ENCODE measurements at regions not wholly inside any gene's neighbourhood (a gene's known extent, or its start where the extent isn't known, plus 50 kb on each side); places are given as distances from the start of the nearest gene placed in this dataset.

- no peak for DNase-seq
Observed at GRCh38 chr3:178386880-178387279, 149.4 kb upstream of the KCNMB2 start.

GRCh38 chr3:178388473-178388872 lies 147.8 kb upstream of the KCNMB2 start:
- DNase-seq = no peak

GRCh38 chr3:178389258-178389657 lies 147.0 kb upstream of the KCNMB2 start:
- no peak for DNase-seq

- peak in 2 of 3 experiments; percentile 10 to 75 for DNase-seq
Observed at GRCh38 chr3:178392511-178392926, 143.7 kb upstream of the KCNMB2 start.

- DNase-seq = no peak
Observed at GRCh38 chr3:178393146-178393545, 143.1 kb upstream of the KCNMB2 start.

GRCh38 chr3:178393824-178394223 lies 142.4 kb upstream of the KCNMB2 start:
- no peak for DNase-seq

- DNase-seq = no peak
Observed at GRCh38 chr3:178396318-178396717, 139.9 kb upstream of the KCNMB2 start.

- DNase-seq = no peak
Observed at GRCh38 chr3:178397202-178397601, 139.0 kb upstream of the KCNMB2 start.

- DNase-seq = no peak
Observed at GRCh38 chr3:178397836-178398235, 138.4 kb upstream of the KCNMB2 start.

GRCh38 chr3:178404961-178405360 lies 131.3 kb upstream of the KCNMB2 start:
- DNase-seq = no peak

GRCh38 chr3:178405531-178405930 lies 130.7 kb upstream of the KCNMB2 start:
- DNase-seq = peak in 1 of 3 experiments; percentile 35

GRCh38 chr3:178406206-178406605 lies 130.0 kb upstream of the KCNMB2 start:
- DNase-seq = no peak

GRCh38 chr3:178415384-178415783 lies 120.9 kb upstream of the KCNMB2 start:
- DNase-seq = no peak

- DNase-seq = no peak
Observed at GRCh38 chr3:178417736-178418135, 118.5 kb upstream of the KCNMB2 start.

- peak in 2 of 3 experiments; percentile 33 to 77 for DNase-seq
Observed at GRCh38 chr3:178419071-178419470, 117.2 kb upstream of the KCNMB2 start.

GRCh38 chr3:178420033-178420432 lies 116.2 kb upstream of the KCNMB2 start:
- peak in 2 of 3 experiments; percentile 39 to 91 for DNase-seq

- peak in 2 of 3 experiments; percentile 50 to 83 for DNase-seq
Observed at GRCh38 chr3:178421069-178421468, 115.2 kb upstream of the KCNMB2 start.

- no peak for DNase-seq
Observed at GRCh38 chr3:178422406-178422805, 113.8 kb upstream of the KCNMB2 start.

- no peak for DNase-seq
Observed at GRCh38 chr3:178428037-178428436, 108.2 kb upstream of the KCNMB2 start.

GRCh38 chr3:178434206-178434805 lies 101.9 kb upstream of the KCNMB2 start:
- DNase-seq = peak in 2 of 3 experiments; percentile 55 to 69

- peak in 1 of 3 experiments; percentile 49 for DNase-seq
Observed at GRCh38 chr3:178435575-178435974, 100.7 kb upstream of the KCNMB2 start.

GRCh38 chr3:178436773-178437172 lies 99.5 kb upstream of the KCNMB2 start:
- DNase-seq = peak; percentile 15 to 78 (median 45)

GRCh38 chr3:178437236-178437635 lies 99.0 kb upstream of the KCNMB2 start:
- DNase-seq = peak in 1 of 3 experiments; percentile 48

GRCh38 chr3:178439504-178439903 lies 96.7 kb upstream of the KCNMB2 start:
- DNase-seq = peak in 1 of 3 experiments; percentile 47

- DNase-seq = peak in 2 of 3 experiments; percentile 51 to 74
Observed at GRCh38 chr3:178440043-178440442, 96.2 kb upstream of the KCNMB2 start.
